ENCODE measurements at regions not wholly inside any gene's neighbourhood (a gene's known extent, or its start where the extent isn't known, plus 50 kb on each side); places are given as distances from the start of the nearest gene placed in this dataset.

DNA sequence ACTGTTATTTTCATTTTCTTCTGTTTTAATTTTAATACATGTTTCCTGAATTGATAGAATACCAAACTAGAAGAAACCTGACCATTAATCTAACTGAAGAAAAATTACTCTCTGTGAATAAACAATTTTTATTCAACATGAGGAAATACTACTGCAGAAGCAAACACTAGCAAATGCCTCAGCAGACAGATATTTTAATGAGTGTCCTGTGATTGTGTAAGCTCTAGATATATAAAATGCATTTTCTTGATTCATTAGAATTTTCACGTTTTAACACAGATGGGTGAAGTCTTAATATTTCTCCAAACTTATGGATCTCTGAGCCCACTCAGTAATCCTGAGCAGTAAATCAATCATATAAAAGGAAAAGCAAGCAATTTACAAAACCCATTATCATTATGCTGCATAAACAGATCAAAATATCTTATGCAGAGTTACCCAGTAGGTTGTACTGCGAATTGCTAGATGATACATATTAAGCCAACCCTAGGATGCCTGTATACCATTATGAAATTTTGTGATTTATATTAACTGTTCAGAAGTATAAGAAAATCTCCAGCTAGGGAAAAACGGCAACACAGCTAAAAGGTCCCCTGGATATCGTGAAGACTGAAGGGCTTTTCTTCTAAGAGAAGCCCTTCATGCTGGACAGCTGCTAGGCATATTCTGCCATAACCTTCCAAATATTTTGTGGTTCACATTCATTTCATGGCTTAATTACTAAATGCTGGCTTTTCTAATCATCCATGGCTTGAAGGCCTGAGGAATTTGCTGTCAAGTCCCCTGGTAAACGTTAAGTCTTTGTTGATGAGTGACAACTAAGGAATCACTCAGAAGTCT, 157.7 kb upstream of the TGFBR2 start:
- Histone ChIP-seq H3K9me2 (replicated peaks; ENCODE audit: low read depth, low read length) (no peaks in the 10 kb centered on the region), H2AFZ (ENCODE audit: low read length) (no peak overlapping the region), H3F3A (ENCODE audit: low read depth) (no peaks in the 10 kb centered on the region), H3K4me3 (ENCODE audit: low read length, poor library complexity, severe bottlenecking) (no peak overlapping the region), H3K9me3 (ENCODE audit: insufficient read depth, low read depth, low read length) (no peaks in the 10 kb centered on the region), H3K9ac (ENCODE audit: low read depth, low read length, poor library complexity, severe bottlenecking) (no peak overlapping the region), H3K4me1 (ENCODE audit: insufficient read depth, low read length, poor library complexity, severe bottlenecking) (no peaks in the 10 kb centered on the region), H3K79me2 (ENCODE audit: insufficient read depth, low read length) (no peaks in the 10 kb centered on the region), H3K4me2 (ENCODE audit: low read depth, low read length, poor library complexity, severe bottlenecking) (no peak overlapping the region), H4K20me1 (ENCODE audit: insufficient read depth, low read length, poor library complexity, severe bottlenecking) (no peaks in the 10 kb centered on the region), H3K27me3 (ENCODE audit: insufficient read depth, low read length, poor library complexity, severe bottlenecking) (no peaks in the 10 kb centered on the region), H3K36me3 (ENCODE audit: insufficient read depth, low read length) (no peaks in the 10 kb centered on the region)
- no peak for TF ChIP-seq EZH2phosphoT487 (IDR thresholded peaks at IDR 0.05; ENCODE audit: borderline replicate concordance)
- TF ChIP-seq, protein P1, sequence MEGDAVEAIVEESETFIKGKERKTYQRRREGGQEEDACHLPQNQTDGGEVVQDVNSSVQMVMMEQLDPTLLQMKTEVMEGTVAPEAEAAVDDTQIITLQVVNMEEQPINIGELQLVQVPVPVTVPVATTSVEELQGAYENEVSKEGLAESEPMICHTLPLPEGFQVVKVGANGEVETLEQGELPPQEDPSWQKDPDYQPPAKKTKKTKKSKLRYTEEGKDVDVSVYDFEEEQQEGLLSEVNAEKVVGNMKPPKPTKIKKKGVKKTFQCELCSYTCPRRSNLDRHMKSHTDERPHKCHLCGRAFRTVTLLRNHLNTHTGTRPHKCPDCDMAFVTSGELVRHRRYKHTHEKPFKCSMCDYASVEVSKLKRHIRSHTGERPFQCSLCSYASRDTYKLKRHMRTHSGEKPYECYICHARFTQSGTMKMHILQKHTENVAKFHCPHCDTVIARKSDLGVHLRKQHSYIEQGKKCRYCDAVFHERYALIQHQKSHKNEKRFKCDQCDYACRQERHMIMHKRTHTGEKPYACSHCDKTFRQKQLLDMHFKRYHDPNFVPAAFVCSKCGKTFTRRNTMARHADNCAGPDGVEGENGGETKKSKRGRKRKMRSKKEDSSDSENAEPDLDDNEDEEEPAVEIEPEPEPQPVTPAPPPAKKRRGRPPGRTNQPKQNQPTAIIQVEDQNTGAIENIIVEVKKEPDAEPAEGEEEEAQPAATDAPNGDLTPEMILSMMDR (conservative IDR thresholded peaks at IDR 0.05; ENCODE audit: low read length), result no peak

DNA sequence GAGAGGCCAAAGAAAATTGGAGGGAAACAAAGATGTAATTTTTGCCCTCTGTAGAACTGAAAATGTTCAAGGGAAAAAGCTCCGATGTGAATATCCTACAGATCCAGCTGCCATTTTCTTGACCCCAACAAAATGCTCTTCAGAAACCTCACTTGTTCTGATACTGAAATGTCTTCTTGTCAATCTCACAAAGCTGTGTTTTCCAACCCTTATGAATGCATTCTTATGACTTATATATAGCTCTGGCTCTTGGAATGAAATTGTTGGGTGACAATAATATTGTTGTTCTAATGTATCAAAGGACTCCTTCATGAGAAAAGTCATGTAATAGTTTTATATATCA, 157.1 kb upstream of the TGFBR2 start:
- Histone ChIP-seq H3K36me3 (ENCODE audit: insufficient read depth, low read length) (no peaks in the 10 kb centered on the region), H3K27me3 (ENCODE audit: insufficient read depth, low read length, poor library complexity, severe bottlenecking) (no peaks in the 10 kb centered on the region), H3K79me2 (ENCODE audit: insufficient read depth, low read length) (no peaks in the 10 kb centered on the region), H3K4me1 (ENCODE audit: insufficient read depth, low read length, poor library complexity, severe bottlenecking) (no peaks in the 10 kb centered on the region), H2AFZ (ENCODE audit: low read length) (no peak overlapping the region), H4K20me1 (ENCODE audit: insufficient read depth, low read length, poor library complexity, severe bottlenecking) (no peaks in the 10 kb centered on the region), H3F3A (ENCODE audit: low read depth) (no peaks in the 10 kb centered on the region), H3K4me2 (ENCODE audit: low read depth, low read length, poor library complexity, severe bottlenecking) (no peak overlapping the region), H3K9me3 (ENCODE audit: insufficient read depth, low read depth, low read length) (no peaks in the 10 kb centered on the region), H3K9me2 (replicated peaks; ENCODE audit: low read depth, low read length) (no peaks in the 10 kb centered on the region), H3K4me3 (ENCODE audit: low read length, poor library complexity, severe bottlenecking) (no peak overlapping the region), H3K9ac (ENCODE audit: low read depth, low read length, poor library complexity, severe bottlenecking) (no peak overlapping the region)
- TF ChIP-seq, protein P1 (conservative IDR thresholded peaks at IDR 0.05; ENCODE audit: low read length), result no peak
- TF ChIP-seq EZH2phosphoT487 (IDR thresholded peaks at IDR 0.05; ENCODE audit: borderline replicate concordance), result no peak

- Histone ChIP-seq H2AFZ (ENCODE audit: low read length) (no peak overlapping the region), H3K4me2 (ENCODE audit: low read depth, low read length, poor library complexity, severe bottlenecking) (no peak overlapping the region), H4K20me1 (ENCODE audit: insufficient read depth, low read length, poor library complexity, severe bottlenecking) (no peaks in the 10 kb centered on the region), H3K4me1 (ENCODE audit: insufficient read depth, low read length, poor library complexity, severe bottlenecking) (peaks cover 9% of the 10 kb centered on the region), H3K9me3 (ENCODE audit: insufficient read depth, low read depth, low read length) (no peaks in the 10 kb centered on the region), H3K79me2 (ENCODE audit: insufficient read depth, low read length) (no peaks in the 10 kb centered on the region), H3K4me3 (ENCODE audit: low read length, poor library complexity, severe bottlenecking) (no peak overlapping the region), H3F3A (ENCODE audit: low read depth) (no peaks in the 10 kb centered on the region), H3K27me3 (ENCODE audit: insufficient read depth, low read length, poor library complexity, severe bottlenecking) (no peaks in the 10 kb centered on the region), H3K9ac (ENCODE audit: low read depth, low read length, poor library complexity, severe bottlenecking) (no peak overlapping the region), H3K9me2 (replicated peaks; ENCODE audit: low read depth, low read length) (no peaks in the 10 kb centered on the region), H3K36me3 (ENCODE audit: insufficient read depth, low read length) (no peaks in the 10 kb centered on the region)
- TF ChIP-seq, protein P1 (conservative IDR thresholded peaks at IDR 0.05; ENCODE audit: low read length), result no peak
- no peak for TF ChIP-seq EZH2phosphoT487 (IDR thresholded peaks at IDR 0.05; ENCODE audit: borderline replicate concordance)
Measured at GRCh38 chr3:30452446-30452845, 154.0 kb upstream of the TGFBR2 start.
